B cell (primary cell): ENCODE measurements at regions not wholly inside any gene's neighbourhood (a gene's known extent, or its start where the extent isn't known, plus 50 kb on each side); places are given as distances from the start of the nearest gene placed in this dataset.

ENCODE experiments used
- EZH2 ChIP-seq: IDR thresholded peaks from 2 replicates; pipeline ENCODE4 v1.6.1; 2012; ENCODE audit warnings: borderline replicate concordance, low read depth, mild to moderate bottlenecking, moderate library complexity, low read length; ENCODE audit not compliant: insufficient read depth, poor library complexity, severe bottlenecking
- TF ChIP-seq, protein P1 (sequence below): fragments of 200-600 bp; IDR thresholded peaks from one replicate; pipeline ENCODE4 v1.8.0; 2022; ENCODE audit warnings: antibody characterized with exemption, mild to moderate bottlenecking

DNA sequence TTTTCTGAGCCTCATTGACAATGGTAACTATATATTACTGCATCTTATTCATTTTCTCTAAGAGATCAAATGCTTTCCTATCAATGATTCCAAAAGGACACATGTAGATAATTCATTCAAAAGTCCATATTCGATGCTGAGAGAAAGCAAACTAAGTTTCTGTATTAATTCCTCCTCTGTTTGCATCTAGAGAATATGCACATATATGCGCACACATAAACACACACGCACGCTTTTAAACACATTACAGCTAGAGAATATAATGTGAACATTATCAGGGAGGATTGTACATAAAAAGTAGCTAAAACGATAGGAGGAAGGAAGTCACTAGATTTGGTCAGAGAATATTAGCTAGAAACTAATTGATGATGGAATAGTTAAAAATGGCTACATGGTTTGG is 379.0 kb upstream of the NETO1 start:
- TF ChIP-seq, protein P1, sequence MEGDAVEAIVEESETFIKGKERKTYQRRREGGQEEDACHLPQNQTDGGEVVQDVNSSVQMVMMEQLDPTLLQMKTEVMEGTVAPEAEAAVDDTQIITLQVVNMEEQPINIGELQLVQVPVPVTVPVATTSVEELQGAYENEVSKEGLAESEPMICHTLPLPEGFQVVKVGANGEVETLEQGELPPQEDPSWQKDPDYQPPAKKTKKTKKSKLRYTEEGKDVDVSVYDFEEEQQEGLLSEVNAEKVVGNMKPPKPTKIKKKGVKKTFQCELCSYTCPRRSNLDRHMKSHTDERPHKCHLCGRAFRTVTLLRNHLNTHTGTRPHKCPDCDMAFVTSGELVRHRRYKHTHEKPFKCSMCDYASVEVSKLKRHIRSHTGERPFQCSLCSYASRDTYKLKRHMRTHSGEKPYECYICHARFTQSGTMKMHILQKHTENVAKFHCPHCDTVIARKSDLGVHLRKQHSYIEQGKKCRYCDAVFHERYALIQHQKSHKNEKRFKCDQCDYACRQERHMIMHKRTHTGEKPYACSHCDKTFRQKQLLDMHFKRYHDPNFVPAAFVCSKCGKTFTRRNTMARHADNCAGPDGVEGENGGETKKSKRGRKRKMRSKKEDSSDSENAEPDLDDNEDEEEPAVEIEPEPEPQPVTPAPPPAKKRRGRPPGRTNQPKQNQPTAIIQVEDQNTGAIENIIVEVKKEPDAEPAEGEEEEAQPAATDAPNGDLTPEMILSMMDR: no peak
- TF ChIP-seq EZH2: no peak
